Stromal cell of bone marrow (primary cell): ENCODE measurements at regions not wholly inside any gene's neighbourhood (a gene's known extent, or its start where the extent isn't known, plus 50 kb on each side); places are given as distances from the start of the nearest gene placed in this dataset.
A peak's percentile ranks its signal among the peaks of the same experiment; 100 is the strongest.

ENCODE experiments used
- DNase-seq: peaks from one replicate; pipeline ENCODE4 v3.0.0-alpha.2; 2012; ENCODE audit warnings: low read depth

DNA sequence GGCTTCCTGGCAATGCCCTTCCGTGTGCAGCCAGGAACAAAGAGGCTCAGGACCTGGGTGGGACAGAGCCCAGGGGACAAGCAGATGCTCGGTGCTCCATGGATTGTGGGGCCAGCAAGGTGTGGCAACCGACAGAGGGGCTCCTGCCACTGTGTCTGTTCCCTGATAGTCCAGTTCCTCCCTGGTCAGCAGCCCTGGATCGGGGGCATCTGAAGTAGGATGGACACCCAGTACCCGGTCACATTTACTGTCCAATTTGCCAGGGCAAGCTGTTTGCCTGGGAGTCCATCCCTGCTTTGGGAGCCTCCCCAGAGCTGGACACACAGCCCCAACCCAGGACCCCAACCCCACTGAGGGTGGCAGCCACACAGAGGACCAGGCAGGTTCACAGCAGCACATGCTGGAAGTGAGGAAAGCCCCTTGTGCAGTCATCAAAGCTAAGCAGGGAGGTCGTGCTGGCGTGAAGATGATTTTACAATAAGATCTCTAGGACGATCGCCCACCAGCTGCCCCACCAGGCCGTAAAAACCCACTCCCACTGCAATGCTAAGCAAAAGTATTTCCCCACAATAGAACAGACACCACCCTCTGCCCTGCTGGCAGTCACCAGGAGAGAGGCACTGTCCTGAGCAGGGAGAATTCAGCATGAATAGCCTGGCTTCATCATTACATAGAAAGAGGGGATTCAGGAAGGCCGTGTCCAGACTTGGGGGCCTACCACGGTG lies 141.7 kb downstream of the NDUFA10 start:
- no peak for DNase-seq

DNA sequence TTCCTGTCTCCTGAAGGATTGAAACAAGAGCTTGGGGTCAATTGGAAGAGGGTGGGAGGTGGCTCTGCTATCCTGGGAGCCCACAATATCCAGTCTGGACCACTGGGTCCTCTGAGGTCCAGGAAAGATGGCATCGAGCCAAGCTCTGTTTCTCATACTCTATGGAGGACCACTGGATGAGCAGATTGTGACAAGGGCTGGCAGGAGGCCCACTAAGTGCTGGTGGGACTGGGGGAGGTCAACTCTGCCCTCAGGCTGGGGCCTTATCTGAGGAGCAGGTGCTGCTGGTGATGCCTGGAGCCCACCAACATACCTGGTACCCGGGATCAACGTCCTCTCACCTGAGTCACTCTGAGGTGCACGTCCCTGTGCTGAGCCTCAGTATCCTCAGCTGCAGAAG lies 142.4 kb downstream of the NDUFA10 start:
- no peak for DNase-seq

DNA sequence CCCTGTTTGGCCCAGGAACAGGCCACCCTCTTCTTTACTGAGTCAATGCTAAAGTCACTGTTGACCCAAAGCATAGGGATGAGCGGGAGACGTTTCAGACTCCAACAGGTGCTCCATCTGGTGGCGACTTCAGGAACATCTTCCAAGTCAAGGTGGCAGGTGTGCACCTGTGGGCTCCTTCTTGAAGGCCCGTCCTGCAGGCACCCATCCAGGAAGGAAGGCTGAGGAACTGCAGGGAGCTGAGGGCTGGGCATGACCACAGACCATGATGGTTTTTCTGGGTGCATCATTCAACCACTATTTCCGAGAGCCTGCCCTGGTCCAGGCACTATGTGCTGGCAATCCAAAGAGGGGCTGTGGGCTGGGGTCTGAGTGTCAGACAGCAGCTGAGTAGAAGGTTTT lies 142.8 kb downstream of the NDUFA10 start:
- no peak for DNase-seq

DNA sequence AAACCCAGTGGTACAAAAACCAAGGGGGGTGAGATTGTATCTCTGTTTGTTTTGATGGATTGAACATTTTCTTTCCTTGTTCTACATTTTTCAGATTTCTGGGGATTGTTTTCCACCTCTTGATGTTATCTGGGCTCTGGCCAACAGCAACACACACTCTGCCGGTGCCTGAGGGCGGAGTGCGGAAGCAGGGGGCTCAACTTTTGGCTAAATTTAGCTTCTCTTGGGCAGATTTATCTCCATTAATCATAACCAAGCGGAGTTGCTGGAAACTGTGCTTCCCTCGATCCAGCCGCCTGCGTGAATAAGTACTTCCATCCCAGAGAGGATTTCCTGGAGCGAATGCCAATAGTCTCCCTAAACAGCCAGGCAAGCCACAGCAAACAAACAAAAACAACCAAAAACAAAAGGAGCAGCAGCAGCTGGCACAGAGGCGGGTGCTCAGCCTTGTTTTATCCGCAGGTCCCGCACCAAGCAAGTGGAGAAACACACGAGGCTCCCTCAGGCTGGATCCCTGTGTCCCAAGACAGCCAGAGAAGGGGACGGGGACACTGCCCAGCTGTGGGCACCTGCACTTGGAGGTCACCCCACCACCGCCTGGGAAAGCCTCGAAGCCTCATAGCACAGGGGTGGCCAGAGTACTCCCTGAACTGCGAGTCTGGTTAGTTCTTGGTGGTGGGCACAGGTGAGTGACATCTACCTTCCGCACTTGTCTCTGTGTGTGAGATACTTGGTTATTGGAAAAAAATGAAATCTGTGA lies 143.4 kb downstream of the NDUFA10 start:
- DNase-seq: peak; percentile 3

DNA sequence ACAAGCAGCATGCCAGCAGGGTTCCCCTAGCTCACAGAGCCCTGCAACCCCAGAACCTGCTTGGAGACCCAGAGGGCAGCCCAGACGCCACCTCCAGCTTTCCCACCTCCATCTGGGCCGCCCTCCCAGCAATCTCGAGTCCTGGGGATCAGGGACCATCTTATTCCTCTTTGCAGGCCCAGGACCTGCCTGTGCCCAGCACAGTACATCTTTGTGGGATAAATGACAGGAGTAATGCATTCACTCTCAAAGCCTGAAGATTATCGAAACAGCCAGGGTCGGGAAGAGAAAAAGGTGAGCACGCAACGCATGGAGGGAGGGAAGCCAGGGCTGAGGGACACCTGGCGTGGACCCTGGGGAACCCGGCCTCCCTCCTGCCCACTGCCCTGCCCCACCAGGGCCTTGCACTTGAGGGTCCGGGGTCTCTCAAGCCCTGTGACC lies 144.1 kb downstream of the NDUFA10 start:
- DNase-seq: no peak

DNA sequence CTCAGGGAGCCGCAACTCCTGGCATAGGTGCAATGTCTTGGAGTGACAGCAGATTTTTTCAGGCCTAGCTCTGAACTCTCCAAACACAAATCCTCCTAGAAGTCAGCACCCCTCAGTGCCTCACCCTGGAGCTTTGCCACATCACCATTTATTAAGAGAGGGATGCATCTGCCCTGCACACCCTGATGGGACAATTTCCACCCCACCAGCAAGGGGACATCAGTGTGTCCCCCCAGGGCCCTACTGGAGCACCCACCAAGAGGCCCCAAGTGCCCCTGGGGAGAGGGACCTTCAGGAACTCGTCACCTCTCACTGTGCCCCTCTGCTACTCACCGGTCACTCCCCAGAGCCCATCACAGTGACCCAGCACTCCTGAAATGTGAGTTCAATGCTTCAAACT lies 144.7 kb downstream of the NDUFA10 start:
- DNase-seq: no peak

DNA sequence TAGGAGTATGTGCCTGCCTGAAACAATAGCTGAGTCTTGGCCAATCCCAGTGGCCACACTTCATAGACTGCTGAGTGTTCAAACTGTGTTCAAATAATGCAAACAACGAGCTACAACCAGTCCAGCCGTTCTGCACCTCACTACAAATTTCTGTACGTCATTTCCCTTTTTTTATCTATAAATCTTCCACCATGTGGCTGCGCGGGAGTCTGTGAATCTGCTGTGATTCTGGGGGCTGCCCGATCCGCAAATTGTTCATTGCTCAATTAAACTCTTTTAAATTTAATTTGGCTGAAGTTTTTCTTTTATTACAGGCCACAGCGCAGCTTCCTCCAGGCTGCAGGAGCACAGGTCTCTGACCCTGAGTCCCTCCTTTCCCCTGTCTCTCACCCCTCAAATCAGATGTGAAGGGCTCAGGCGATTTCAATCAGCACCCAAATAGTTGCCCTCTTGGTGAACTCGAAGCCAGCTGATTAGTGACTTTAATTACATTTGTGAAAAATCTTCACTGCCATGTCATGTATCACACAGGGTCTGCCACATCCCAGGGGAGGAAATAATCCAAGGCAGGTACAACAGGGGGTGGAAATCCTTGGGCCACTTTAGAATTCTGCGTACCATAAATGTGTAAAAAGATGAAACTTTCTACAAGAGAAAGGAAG lies 145.6 kb downstream of the NDUFA10 start:
- no peak for DNase-seq

DNA sequence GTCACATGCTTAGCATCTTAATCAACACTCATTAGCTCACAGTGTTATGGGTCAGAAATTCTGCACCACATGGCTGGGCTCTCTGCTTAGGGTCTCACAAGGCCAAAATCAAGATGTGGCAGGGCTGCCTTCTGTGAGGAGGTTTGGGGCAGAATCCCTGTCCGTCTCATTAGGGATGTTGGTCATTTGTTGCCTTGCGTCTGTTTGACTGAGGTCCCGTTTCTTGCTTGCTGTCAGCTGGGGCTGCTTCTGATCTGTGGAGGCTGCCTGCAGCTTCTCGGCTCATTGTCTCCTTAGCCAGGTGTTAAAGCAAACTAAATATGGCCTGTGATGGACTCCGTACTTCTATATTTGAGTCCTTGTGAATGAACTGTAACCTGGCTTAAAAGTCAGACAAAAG lies 146.5 kb downstream of the NDUFA10 start:
- DNase-seq: no peak

DNA sequence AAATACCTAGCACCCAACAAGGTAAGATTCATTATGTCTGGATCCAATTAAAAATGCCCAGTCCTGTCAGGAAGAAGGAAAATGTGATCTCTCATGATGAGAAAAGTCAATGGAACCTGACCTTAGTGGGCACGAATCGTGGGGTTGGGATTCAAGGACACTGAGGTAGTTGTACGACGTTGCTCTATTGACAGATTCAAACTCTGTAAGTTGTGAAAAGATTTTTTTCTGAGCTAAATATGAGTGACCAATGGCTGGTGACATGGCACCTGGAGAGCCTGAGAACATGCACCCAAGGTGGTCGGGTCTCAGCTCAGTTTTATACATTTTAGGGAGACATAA lies 148.2 kb downstream of the NDUFA10 start:
- no peak for DNase-seq

DNA sequence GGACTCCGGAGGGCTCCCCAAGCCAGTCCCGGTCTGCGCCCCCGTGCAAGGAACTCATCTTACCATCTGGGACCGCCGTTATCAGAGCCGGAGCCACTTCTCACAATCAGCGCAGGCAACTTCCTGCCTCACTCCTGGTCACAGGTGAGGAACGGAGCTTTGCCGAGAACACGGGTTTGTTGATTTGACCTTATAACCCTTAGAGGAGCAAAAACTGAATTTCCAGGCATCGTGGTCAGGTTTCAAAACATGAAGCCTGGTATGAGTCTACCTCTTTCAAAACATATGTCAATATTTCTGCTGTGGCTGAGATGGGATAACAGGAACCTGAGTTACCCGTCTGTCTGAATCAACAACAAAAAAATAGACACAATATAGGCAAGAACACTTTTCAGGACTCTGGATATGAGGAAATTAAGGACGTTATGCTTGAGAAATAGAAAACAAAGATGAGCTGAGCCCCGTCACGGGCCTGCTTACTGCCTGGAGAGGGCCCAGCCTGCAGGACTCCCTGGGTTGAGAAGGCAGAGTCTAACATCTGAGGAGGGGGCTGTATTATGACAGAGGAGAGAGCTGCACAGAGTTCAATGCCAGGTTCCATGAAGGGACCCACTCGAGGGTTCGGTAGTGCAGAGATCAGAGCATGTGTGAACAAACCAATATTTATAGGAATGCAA lies 148.7 kb downstream of the NDUFA10 start:
- DNase-seq: no peak

DNA sequence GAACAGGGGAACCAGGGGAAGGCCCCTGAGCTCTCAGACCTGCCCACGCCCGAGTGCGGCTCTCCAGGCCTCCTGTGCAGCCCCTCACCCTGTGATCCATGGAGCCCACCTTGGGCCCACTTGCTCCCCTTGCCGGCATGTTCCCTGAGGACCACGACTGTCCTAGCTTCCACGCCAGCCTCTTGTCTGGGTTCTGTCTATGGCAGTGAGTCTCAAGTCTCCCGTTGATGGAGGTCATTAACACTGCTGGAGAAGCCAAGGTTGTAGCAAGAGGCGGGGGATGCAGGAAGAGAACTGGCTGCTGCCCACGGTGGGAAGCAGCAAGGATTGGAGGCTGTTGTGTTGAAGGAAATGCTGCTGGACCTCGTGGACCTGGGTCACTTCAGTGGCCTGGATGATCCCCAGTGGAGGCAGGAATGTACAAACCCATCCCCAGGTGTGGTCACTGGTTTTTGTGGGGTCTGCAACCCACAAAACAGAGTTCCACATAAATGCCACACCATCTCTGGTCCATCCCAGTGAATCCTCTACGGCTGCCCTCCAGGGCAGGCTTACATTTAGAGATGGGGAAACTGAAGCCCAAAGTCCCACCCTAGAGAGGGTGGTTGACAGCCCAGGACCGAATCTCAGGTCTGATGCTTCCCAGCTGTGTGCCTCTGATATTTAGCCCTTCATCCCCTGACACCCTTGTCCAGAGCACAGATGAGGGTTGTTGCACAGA lies 150.3 kb downstream of the NDUFA10 start:
- DNase-seq: no peak

DNA sequence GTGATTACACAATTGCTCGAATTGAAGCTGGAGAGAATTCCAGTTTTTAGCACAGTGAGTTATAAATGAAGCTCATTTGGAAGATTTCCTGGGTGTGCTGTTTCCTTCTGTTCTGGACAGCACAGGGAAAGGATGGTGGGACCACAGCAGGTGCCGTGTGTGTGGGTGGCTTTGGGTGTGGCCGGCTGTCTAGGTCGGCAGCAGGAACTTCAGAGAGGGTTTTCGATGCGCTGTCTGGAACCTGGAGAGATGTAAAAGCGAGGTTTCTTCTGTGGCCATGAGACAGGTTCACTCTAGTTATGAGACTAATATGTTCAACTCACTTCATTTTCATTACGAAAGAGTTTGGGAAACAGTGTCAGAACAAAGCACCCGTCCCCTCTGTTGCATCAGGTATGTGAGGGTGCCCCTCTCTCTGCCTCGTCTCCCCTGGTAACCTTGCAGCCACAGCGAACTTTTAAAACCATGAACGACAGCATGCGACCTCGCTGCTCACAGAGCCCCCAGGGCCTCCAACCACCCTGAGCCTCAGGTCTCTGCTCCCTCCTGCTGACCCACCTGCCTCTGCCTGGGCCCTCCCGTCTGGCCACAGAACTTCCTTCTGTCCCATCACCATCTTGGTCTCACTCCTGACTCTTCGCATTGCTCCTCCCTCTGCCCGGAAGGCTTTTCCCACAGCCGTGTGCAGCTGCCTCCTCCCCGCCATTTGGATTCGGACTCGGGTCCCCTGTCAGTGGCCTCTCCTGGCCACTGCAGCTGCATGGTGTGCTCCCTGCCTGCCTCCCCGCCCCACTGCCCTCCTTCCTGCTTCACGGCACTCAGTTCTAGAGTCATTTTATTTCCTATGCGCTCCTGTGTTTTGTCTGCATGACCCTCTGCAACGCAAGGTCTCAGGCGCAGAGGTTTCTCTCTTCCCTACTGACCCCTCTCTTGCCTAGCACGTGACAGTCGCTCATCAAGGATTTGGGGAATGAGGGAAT lies 151.2 kb downstream of the NDUFA10 start:
- DNase-seq: no peak

DNA sequence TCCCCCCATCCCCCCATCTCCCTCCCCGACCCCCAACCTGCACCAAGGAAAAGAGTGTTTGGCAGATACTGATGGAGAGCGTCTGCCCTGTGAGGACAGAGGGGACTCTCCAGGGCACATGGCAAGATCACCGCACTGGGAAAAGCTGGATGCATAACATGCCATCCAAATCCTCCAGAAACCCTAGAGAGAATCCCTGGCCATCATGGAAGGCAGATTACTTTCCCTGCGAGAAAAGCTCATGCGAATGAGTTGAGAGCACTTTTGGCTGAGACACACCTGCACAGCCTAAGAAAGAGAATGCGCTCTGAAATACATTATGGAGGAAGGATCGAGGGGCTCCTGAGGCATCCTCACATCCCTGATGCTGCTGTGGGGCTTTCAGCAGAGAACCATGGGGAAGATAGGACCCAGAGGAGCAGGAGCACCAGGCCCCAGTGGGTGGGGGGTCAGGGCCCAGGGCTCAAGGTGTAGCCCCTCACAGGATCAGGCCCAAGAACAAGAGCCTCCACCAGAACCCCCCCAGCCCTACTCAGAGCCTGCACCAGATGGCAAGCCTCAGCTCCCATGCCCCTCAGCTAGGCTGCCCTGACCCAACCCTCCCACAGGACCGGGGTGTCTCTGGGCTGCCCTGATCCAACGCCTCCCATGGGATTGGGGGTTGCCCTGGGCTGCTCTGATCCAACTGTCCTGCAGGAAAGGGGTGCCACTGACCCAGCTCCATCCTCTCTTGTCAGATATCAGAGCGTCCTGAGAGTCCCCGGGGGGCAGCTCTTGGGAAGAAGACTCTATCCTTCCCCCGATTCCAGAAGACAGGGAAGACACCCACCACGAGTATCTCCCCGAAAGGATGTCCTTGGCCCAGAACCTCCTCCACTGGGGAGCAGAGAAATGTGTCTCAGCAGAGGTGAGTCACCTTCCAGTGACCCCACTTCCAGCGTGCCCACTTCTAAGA lies 153.4 kb downstream of the NDUFA10 start:
- DNase-seq: no peak

DNA sequence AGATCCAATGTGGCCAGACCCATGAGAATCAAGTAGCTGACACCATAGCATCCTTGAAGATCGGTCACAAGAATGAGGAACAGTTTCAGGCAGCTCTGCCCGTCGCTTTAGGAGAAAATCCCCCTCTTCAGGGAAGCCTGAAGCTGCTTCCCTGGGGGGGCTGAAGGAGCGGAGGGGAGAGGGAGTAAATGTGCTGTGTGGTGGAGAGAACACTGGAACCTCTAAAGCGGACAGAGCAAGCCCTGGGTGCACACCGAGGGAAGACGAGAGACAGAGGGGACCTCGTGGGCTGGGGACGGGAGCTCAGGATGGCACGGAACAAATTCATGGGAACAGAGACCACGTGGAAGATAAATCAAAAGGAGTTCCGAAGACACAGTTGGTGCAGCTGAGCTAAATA lies 154.3 kb downstream of the NDUFA10 start:
- no peak for DNase-seq

DNA sequence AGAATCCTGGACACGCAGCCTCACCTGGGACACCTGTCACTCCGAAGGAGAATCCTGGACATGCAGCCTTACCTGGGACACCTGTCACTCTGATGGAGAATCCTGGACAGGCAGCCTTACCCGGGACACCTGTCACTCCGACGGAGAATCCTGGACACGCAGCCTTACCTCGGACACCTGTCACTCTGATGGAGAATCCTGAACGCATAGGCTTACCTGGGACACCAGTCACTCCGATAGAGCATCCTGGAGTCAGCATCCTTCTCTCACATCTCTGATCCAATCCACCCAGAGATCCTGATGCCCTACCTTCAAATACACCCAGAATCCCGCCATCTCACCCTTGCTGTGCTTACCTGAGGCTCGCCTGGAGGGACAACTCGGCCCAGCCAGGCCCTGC lies 154.9 kb downstream of the NDUFA10 start:
- no peak for DNase-seq

DNA sequence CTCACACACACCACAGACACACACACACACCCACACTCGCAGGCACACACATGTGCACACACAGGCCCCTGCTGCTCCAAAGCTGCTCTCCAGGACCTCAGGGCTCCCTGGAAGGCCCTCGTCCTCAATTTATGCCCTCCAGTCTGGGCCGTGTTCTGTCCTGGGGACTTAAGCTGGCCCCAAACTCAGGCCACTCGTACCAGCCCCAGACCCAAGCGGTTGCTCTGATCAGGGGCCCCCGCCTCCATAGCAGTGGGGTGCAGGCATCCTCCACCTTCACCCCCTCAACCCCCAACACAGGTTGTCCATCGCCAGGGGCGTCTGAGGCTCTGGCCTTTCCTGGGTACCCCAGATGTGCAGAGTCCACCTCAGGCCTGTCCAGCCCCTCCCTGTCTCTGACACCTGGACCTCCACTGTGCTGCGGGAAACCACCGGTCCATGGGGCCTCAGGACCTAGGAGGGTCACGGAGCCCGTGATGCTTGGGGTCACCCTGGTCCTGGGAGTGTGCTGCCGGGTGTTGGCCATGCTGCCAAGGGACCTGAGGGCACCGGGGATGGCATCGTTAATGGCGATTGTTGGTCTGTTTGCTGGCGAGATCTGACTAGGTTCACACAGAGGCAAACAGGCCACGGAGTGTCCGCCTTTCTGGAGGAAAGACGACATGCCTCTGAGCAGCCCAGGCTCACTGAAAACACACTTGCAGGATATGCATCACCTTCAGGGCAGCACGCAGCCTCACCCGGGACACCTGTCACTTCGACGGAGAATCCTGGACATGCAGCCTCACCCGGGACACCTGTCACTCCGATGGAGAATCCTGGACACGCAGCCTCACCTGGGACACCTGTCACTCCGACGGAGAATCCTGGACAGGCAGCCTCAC lies 155.6 kb downstream of the NDUFA10 start:
- no peak for DNase-seq

DNA sequence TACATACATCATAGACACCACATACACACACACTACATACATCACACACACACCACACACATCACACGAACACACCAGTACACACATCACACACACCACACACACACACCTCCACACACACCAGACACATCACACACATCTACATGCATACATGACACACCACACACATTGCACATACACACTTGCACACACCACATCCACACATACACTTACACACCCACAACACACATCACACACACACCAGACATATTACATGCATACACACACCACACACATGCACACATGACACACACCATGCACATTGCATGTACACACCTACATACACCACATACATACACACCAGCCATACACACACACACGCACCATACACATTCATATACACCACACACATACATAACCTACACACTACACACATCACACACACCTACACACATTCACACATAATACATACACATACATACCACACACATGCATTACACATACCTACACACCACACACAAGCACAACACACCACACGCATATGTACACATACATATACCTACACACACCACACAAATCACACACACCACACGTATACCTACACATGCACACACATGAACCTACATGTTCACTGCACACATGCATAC lies 156.5 kb downstream of the NDUFA10 start:
- no peak for DNase-seq

DNA sequence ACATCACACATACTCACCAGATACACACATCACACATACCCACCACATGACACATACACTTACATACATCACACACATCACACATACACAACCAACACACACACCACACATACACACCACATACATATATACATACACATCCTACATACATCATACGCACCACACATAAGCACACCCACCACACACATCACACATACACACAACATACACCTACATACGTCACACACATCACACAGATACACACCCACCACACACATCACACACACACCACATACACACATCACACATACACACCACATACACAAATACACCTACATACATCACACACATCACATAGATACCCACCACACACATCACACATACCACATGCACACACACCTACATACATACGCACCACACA lies 158.4 kb downstream of the NDUFA10 start:
- no peak for DNase-seq
